CD4-positive, alpha-beta T cell treated with Interleukin-6 at 100 ng/mL for 8 hours (primary cell): ENCODE measurements at regions not wholly inside any gene's neighbourhood (a gene's known extent, or its start where the extent isn't known, plus 50 kb on each side); places are given as distances from the start of the nearest gene placed in this dataset.
A peak's percentile ranks its signal among the peaks of the same experiment; 100 is the strongest.
"Not testable (repeated sequence)": the region's sequence is repeated elsewhere in the genome, so short reads cannot be mapped to it uniquely, and the experiment has no call there.

Experiments
- DNase-seq: peaks from one replicate; pipeline ENCODE4 v3.0.0-alpha.2; 2020; ENCODE audit warnings: mixed read lengths, low spot score

DNA sequence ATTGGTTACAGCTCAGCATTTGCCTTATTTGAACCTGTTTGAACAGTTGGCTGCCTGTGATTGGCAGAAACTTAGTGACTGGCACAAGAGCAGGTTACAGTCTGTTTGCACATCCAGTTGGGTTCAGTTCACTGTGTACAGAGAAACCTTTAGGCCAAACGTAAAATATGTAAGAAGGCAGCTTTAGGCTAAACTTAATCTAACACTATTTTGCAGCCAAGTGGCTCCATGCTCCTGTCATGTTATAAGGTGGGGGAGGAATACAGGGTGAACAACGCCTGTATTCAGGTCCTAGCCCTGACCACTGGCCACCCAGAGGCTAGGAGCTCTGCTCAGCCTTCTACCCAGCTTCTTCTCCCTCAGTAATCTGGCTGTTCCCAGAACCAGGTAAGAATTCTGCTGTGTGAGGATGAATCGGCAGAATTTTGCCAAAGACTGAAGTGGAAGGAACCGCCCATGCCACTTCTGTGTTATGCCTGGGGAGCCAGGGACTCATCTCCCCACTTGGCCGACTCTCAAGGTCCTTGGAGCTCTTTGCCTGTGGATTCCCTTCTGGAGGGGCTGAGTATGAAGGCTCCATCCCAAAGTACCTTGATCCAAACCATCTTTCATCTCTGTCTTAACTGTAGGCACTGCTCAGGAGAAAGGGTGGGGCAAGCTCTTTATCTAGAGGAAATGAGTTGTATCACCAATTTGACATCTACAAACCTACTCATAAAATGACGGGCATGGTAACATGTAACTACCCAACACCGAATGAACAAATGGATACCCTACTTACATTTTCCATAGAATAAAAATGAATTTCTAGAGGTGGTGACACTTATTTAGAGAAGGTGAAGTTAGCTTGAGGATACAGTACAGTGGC lies 164.4 kb upstream of the NAMPT start:
- no peak for DNase-seq

DNA sequence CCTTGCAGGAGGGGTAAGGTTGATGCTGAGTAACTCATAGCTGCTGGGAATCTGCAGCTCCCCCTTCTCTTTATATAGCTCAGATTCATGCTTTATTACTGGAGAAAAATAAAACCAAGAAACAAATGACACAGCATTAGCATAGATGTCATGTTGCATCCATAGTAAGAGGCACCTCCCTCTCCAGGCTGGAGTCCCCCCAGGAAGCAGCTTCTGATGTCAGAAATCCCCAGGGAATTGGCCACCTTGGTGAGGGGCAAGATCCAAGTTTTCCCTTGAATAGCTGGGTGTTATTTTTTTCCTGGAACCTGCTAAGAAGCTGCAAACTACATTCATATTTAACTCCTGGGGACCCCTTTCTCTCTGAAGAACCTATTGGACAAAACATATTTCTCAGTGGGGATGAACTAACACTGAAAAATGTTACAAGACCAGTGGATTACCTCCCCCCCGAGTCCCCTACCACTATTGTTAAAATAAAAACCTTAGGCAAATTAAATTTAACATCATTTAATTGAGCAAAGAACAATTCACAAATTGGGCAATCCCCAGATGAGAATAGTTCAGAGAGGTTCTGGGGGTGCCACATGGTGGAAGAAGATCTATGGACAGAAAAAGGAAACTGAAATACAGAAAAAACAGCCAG lies 163.7 kb upstream of the NAMPT start:
- no peak for DNase-seq

DNA sequence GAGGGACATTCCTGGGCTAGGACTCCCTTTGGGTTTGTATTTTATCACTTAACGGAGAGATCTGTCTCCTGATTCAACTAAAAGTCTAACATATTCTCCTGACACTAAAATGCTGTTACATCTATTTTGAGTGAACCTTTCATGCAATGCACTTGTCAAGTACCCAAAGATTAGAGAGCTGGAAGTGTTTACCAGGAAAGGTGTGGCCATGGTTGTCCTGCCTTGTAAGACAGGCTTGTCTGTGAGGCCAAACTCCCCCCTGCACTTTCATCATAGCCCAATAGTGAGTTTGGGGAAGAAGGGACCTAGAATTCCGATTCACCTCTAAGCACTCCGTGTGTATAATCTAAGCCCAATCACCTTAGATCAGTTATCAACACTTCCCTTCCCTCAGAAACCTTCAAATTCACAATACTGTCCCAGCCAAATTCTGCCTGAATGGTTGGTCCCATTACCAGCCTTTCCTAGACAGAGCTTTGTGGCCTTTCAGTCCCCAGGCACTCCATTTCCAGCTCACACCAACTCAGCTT lies 162.6 kb upstream of the NAMPT start:
- no peak for DNase-seq

DNA sequence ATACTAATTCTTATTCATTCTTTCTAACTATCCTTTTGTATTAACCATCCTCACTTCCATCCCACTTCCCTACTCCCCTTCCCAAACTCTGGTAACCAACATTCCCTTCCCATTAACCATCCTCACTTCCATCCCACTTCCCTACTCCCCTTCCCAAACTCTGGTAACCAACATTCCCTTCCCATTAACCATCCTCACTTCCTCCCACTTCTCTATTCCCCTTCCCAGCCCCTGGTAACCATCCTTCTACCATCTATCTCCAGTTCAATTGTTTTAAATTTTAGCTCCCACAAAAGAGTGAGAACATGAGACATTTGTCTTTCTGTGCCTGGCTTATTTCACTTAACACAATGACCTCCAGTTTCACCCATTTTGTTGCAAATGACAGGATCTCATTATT lies 160.6 kb upstream of the NAMPT start:
- DNase-seq = not testable (repeated sequence)

DNA sequence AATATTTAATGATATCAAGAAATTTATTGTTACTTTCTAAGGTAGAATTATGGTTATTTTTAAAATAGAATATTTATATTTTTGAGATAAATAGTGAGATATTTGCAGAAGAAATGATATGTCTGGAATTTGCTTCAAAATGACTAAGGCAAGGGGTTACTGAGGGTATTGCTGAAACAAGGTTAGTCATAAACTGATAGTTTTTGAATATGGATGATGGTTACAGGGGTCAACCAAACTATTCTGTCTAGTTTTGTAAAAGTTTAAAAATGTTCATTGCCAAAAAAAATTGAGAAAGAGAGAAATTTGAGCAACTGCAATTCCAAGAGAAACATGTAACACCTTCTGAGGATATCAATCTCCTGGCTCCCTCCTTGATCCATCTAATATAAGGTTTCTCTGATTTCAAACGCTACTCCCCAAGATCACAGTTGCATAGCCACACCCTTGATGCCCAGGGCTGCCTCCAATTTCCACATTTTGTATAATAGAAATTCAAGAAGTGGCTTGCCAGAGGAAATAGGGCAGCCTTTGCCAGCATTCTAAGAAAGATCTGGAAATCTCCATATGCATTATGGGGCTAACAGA lies 159.4 kb upstream of the NAMPT start:
- no peak for DNase-seq

DNA sequence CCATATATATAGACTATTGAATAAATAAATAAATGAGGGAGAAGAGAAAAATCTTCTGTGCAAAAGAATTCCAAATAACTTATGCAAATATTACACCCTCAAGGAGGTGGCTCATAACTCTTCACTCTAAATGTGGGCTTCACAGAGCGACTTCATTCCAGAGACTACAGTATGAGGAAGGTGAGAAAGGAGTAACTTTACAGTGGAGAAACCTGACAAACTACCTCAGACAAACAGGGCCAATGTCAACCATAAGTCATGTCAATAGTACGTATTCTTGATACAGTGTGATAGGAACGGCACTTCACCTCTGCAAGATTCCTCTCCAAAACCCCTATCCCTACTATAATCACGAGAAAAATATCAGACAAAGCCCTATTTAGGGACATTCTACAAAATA lies 158.4 kb upstream of the NAMPT start:
- DNase-seq = no peak

DNA sequence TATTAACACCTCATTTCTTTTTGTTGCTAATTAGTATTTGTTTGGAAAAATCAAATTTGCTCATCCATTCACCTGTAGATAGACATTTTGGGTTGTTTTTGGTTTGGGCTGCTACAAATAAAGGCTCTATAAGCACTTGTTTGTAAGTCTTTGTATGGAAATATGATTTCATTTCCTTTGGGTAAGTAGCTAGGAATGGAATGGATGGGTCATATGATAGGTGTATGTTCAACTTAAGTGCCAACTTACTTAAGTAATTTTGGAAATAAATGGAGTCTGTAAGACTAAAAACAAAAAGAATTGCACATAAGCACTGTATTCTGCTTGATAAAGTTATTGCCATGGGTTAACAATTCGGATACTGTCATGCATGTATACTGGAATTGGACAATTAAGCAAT lies 157.7 kb upstream of the NAMPT start:
- DNase-seq = no peak

DNA sequence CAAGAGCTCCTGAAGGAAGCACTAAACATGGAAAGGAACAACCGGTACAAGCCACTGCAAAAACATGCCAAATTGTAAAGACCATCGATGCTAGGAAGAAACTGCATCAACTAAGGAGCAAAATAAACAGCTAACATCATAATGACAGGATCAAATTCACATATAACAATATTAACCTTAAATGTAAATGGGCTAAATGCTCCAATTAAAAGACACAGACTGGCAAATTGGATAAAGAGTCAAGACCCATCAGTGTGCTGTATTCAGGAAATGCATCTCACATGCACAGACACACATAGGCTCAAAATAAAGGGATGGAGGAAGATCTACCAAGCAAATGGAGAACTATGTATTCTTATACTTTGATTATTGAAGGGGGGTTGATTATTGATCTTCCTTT lies 156.6 kb upstream of the NAMPT start:
- DNase-seq = not testable (repeated sequence)

DNA sequence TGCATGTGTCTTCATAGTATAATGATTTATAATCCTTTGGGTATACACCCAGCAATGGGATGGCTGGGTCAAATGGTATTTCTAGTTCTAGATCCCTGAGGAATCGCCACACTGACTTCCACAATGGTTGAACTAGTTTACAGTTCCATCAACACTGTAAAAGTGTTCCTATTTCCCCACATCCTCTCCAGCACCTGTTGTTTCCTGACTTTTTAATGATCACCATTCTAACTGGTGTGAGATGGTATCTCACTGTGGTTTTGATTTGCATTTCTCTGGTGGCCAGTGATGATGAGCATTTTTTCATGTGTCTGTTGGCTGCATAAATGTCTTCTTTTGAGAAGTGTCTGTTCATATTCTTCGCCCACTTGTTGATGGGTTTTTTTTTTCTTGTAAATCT lies 152.2 kb upstream of the NAMPT start:
- not testable (repeated sequence) for DNase-seq

DNA sequence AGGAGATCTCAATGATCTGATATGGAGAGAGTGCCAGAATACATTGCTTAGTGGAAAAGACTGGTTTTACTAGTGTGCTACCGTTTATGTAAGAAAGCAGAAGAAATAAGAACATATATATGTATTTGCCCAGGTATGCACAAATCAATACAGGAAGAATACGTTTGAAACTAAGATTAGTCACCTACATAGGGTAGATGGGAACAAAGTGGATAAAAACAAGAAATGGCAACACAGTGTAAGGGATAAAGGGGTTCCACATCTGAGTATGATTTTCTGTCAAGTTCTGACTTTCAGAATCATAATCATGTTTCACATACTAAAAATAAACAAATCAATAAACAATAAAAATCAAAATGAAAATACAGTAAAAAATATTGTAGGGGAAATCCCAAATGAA lies 148.6 kb upstream of the NAMPT start:
- DNase-seq = no peak

DNA sequence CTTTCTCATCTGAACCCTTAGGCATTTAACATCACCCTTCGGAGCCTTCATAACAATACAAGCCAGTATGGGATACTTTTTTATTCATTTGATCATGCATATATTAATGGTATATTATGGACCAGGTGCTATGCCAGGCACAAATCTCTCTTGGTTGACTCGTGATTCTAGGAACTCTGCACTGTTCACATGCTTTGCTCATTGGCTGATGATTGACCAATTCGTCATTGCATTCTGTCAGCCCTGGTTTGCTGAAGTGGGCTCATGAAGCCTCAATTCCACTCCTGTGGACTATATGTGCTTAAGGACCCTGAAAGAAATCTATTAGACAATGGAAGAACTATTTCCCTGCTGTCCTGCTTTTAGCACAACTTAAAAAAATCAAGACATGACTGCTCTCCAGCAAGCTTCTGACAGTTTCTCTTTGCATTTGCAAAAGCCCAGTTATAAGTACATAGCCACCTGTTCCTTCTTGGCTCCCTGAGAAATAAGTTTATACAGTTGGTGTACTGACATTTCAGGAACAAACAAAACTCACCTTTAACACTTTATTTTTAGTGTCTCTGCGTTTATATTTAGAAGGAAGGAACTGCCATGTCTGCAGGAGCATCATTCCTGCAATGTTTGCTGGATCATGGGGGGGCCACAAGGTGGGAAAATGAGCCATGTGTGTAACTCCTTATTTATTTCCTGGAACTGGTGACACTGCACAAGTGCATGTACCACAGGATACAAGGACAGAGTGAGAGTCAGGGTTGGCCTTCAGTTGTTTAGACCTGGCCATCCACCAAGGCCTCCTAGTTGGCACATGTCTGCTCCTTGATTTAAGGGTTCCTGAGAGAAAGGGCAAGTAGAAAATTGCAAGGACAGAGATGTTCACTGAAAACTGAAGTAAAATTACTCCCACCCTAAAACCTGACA lies 146.0 kb upstream of the NAMPT start:
- DNase-seq = no peak

DNA sequence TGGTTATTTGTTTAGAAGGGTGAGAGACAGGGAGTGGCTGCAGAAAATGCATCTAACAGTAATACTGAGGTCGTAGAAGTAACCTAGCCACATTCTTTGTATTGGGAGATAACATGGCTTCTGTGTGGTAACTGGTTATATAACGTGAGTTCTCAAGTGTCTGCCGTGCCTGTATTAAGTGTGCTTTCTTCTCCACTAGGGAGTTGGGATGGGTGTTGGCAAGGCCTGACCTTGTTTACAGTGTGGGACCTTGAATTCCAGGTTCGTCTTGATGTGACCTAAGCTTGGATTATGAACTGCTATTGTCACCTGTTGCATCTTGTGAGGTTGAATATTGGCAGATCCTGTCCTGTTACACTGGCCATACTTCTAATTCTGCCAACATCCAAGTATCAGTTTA lies 145.3 kb upstream of the NAMPT start:
- DNase-seq = no peak

DNA sequence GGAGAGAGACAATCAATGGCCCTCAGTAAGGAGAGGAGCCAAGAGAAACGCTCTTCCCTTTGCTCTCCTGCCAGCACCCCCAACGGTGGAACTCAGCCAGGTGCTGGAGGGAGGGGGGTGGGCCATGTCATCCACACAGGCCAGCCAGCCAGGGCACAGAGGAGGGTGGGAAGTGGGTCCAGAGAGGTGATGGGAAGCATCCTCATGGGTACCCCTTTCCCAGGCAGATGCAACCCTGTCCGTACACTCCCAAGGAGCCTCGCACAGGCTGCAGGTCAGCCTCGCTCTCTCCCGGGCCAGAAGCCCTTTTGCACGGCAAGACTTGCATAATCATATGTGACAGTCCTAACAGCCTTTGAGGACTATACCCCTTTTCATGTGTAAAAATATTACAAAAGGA lies 142.0 kb upstream of the NAMPT start:
- no peak for DNase-seq

DNA sequence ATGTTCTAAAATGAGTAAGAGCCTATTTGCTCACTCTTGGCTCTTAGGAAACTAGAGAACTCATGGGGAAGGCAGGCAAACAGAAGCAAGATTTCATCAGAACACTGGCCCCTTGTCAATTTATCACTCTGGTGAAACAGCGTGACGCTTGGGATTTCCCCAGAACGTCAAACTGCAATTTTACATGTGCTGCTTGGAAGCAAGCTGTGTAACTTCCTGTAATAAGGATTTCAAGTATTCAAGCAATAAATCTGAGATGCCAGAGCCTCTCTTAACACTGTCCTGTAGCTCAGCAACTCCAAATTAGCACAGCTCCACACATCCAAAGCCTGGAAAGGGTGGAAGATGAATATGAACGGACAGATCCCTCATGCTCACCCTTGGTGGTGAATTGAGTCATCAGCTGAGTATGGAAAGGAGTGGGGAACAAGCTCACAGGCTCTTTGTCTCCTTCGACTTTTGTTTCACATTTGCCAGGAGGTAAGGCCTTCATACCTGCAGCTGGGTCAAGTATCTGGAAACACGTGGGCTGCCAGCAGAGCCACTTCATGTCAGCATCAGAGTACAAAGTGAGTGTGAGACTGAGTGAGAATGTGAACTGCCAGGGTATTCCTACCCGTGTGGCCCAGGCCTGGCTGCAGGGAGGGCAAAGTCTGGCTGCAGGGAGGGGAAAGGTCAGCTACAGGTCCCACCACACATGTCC lies 140.4 kb upstream of the NAMPT start:
- peak; percentile 9 for DNase-seq

DNA sequence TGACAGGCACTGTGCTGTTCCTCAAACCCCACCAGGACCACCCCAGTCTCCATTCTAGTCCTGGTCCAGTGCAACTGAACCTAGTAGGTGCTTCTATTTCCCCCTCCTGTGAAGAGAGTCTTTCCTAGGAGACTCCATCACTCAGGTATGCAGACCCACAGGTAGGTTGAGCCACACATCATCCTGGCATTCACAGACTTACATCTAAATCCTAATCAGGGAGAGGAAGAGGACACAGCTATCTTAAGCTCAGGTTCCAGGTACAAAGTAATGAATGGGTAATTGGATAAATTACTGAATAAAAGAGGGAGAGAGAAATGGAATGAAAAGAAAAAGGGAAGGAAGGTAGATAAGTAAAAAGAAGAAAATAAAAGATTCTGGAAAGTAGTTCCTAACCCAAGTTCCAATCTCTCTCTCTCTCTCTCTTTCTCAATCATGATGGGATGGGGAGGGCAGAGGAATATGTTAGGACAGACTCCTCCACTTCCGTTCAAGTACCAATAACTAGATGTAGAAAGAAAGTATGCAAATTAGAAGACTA lies 139.8 kb upstream of the NAMPT start:
- no peak for DNase-seq

DNA sequence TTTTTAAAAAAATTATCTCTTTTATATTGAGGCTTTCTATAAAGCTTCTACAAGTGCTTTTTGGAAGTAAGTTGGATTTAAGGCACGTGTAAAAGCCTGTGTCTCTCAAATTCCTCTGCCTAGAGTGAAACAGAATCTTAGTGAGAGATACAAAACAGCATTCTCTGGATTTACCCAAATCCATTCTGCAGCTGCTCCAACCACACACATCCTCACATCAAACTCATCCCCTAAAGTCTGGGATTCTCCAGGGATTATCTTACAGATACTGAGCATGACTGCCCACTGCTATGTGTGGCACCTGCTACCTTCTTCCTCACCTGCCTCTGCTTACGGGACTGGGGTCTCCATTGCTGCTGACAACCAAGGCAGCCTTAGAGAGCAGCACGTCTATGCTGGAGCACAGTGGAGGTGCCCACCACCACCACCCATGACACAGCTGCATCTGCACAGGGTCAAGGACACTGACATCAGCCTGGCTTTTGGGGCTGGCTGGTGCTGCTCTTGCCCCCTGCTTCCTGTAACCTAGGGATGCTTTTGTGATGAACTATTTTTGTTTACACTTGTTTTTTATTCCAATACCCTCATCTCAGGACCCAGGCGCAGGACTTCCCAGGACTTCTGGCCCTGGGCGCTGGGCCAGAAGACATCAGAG lies 139.2 kb upstream of the NAMPT start:
- no peak for DNase-seq

DNA sequence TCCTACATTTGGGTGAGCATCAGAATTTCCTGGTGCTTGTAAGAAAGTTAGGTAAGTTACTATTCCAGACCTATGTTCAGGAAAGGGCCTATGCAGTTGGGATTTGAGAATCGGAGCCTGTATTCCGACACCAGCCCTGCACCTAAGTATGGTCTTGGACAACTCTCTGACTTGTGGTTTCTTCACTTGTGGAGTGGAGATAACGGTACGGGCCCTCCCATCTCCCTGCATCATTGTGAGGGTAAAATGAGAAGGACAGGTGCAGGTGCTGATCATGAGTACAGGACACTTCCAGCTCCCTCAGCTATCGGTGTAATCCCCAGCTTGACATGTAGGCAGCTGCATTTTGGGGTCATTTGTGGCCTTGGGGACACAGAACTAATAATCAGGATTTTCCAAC lies 138.3 kb upstream of the NAMPT start:
- no peak for DNase-seq

DNA sequence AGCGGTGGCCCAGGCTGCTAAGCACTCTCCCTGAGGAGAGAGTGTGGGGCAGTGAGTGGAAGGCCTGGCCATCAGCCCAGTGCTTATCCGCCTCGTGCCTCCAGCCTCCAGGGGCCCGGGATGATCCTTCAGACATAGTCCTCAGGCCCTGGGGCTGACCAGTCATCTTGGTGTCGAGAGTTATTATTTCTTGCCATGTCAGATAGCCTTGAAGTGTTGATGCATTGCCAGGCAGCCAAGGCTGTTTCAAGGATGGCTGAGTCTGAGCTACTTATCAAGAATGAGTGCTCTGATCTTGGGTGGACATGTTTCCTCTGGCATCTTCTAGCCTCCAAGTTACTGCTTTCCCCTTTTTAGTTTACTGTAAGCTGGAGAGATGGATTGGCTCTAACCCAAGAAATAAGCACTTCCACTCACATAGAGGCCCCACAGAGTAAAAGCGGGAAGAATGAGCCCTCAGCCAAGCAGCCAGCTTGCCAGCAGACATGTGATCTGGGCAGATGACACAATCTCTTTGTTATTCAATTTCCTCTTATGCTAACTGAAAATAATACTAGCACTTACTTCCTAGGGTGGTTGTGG lies 136.5 kb upstream of the NAMPT start:
- no peak for DNase-seq

DNA sequence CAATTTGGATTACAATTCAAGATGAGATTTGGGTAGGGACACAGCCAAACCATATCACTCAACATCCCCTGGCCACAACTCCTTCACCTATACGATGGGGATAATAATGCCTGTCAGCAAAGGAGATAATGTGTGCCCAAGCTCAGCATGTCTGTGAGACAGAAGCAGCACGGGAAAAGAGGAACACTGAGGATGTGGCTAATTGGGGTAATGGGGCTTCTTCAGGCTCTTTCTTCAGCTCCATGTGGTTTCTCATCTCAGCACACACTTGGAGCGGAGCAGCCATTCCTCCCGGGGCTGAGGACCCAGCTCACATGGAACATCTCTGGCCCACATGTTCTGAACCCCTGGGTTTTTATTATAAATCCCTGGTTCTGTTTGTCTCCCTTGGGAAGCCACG lies 136.0 kb upstream of the NAMPT start:
- DNase-seq = no peak

DNA sequence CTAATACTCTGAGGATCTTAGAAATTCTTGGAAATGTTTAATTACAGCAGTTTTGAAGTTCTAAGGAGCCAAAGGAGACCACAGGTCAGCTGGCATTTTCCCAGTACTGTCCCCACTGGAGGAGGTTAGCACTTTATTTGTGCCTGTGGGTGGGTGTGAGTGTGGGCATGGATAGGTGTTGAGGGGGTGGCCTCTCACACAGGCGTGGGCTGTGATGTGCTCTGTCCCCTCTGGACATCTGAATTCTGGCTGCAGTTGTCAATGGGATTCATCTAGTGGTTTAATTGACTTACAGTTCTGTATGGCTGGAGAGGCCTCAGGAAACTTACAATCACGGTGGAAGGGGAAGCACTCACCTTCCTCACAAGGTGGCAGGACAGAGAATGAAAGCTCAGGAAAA lies 135.4 kb upstream of the NAMPT start:
- no peak for DNase-seq
